Endothelial cell of umbilical vein (primary cell): ENCODE measurements at regions not wholly inside any gene's neighbourhood (a gene's known extent, or its start where the extent isn't known, plus 50 kb on each side); places are given as distances from the start of the nearest gene placed in this dataset.

ENCODE experiments used
- BruUV-seq: library from RNA; stranded (reverse); fragments of 400-500 nt; replicated peaks from 2 replicates; lab custom pipeline; 2021; lab: Mats Ljungman, UMichigan
- CTCF ChIA-PET: fragments of 300-600, 350-600 bp; sonication (Branson Sonifier 250); formaldehyde crosslinking; loops from one replicate; lab custom pipeline; 2021; ENCODE audit warnings: antibody characterized with exemption, inconsistent platforms; lab: Charles Lee
- POLR2A ChIA-PET: fragments of 300-600, 350-600 bp; sonication (Branson Sonifier 250); formaldehyde crosslinking; loops from one replicate; lab custom pipeline; 2021; ENCODE audit warnings: antibody characterized with exemption, inconsistent platforms; lab: Charles Lee
- DNase-seq: peaks from one replicate; pipeline ENCODE4 v3.0.0-alpha.2; 2011; ENCODE audit warnings: low read depth, low spot score
- FAIRE-seq: peaks from 2 replicates; lab custom pipeline; 2011; peaks lifted over from hg19 to GRCh38; lab: Jason Lieb, UNC
- H2AFZ ChIP-seq: 2 replicates; pipeline ENCODE4 v1.6.0; 2012; ENCODE audit warnings: low read depth, low read length, control low read depth, inconsistent platforms
- H3K27ac ChIP-seq: 2 replicates; pipeline ENCODE4 v1.5.1; 2011; ENCODE audit warnings: low read depth, mild to moderate bottlenecking, control low read depth, low read length, moderate library complexity; ENCODE audit not compliant: insufficient read depth
- H3K27me3 ChIP-seq, 2 experiments: 2 replicates each; pipeline versions ENCODE4 v1.6.0 to v1.6.1; 2011; ENCODE audit warnings: low read length in 2 of 2, mixed read lengths in 1 of 2; ENCODE audit not compliant: control insufficient read depth in 2 of 2, insufficient read depth in 2 of 2
- H3K36me3 ChIP-seq, 2 experiments: 2 replicates in 1 of 2; 3 replicates in 1 of 2; pipeline ENCODE4 v1.5.1; 2011; ENCODE audit warnings: low read length in 2 of 2, mild to moderate bottlenecking in 1 of 2, moderate library complexity in 1 of 2; ENCODE audit not compliant: control insufficient read depth in 2 of 2, insufficient read depth in 2 of 2; ENCODE audit errors: extremely low read depth in 1 of 2
- H3K4me1 ChIP-seq: 3 replicates; pipeline ENCODE4 v1.5.1; 2011; ENCODE audit warnings: mild to moderate bottlenecking, low read length; ENCODE audit not compliant: control insufficient read depth, insufficient read depth; ENCODE audit errors: extremely low read depth
- H3K4me2 ChIP-seq: 2 replicates; pipeline ENCODE4 v1.6.1; 2011; ENCODE audit warnings: low read length, control low read depth, mixed read lengths; ENCODE audit not compliant: insufficient read depth
- H3K4me3 ChIP-seq, 3 experiments: fragments of 200-600 bp in 1 of 3; sonication (generic), shearing (Covaris generic) in 1 of 3; replicated peaks in 1 of 3; 2 replicates each; pipeline ENCODE4 v1.5.1; 2011 to 2016; ENCODE audit warnings: control low read depth in 3 of 3, low read length in 3 of 3, mild to moderate bottlenecking in 2 of 3, inconsistent platforms in 1 of 3, low read depth in 1 of 3, moderate library complexity in 1 of 3; ENCODE audit not compliant: insufficient read depth in 1 of 3
- H3K79me2 ChIP-seq: 2 replicates; pipeline ENCODE4 v1.6.0; 2012; ENCODE audit warnings: low read length, inconsistent platforms; ENCODE audit not compliant: control insufficient read depth, insufficient read depth
- H3K9ac ChIP-seq: replicated peaks from 2 replicates; pipeline ENCODE3; 2011; ENCODE audit warnings: low read length, control low read depth; ENCODE audit not compliant: insufficient read depth; ENCODE audit errors: extremely low read depth
- H3K9me1 ChIP-seq: replicated peaks from 3 replicates; pipeline ENCODE4 v1.6.0; 2011; ENCODE audit warnings: mild to moderate bottlenecking, low read length; ENCODE audit not compliant: control insufficient read depth, insufficient read depth; ENCODE audit errors: extremely low read depth
- H3K9me3 ChIP-seq: replicated peaks from 2 replicates; pipeline ENCODE4 v1.5.1; 2012; ENCODE audit warnings: low read length, inconsistent platforms; ENCODE audit not compliant: control insufficient read depth, insufficient read depth
- H4K20me1 ChIP-seq: replicated peaks from 2 replicates; pipeline ENCODE3; 2011; ENCODE audit warnings: mild to moderate bottlenecking, low read length; ENCODE audit not compliant: control insufficient read depth, insufficient read depth; ENCODE audit errors: extremely low read depth
- EZH2 ChIP-seq: IDR thresholded peaks from 2 replicates; pipeline ENCODE4 v1.6.1; 2012; ENCODE audit warnings: borderline replicate concordance, low read depth, mild to moderate bottlenecking, moderate library complexity, low read length, inconsistent platforms; ENCODE audit not compliant: severe bottlenecking
- FOS ChIP-seq: IDR thresholded peaks from 2 replicates; pipeline ENCODE4 v1.6.1; 2011; ENCODE audit warnings: mild to moderate bottlenecking, low read length, moderate library complexity, borderline replicate concordance; ENCODE audit not compliant: insufficient read depth
- GATA2 ChIP-seq: IDR thresholded peaks from 2 replicates; pipeline ENCODE4 v1.7.0; 2011; ENCODE audit warnings: low read depth, mild to moderate bottlenecking, moderate library complexity, mixed read lengths, low read length; ENCODE audit not compliant: insufficient read length, insufficient read depth
- JUN ChIP-seq: IDR thresholded peaks from 2 replicates; pipeline ENCODE4 v1.6.1; 2011; ENCODE audit warnings: borderline replicate concordance, low read depth; ENCODE audit not compliant: insufficient read length, insufficient read depth
- MYC ChIP-seq: IDR thresholded peaks from one replicate; pipeline ENCODE4 v1.6.1; 2011; ENCODE audit warnings: mild to moderate bottlenecking, low read depth, low read length
- POLR2A ChIP-seq: IDR thresholded peaks from 2 replicates; pipeline ENCODE4 v1.6.1; 2012; ENCODE audit warnings: low read depth, mild to moderate bottlenecking, control low read depth, low read length
- POLR2AphosphoS5 ChIP-seq: IDR thresholded peaks from 2 replicates; pipeline ENCODE4 v1.6.1; 2012; ENCODE audit warnings: low read depth, mild to moderate bottlenecking, control low read depth, low read length, moderate library complexity; ENCODE audit not compliant: insufficient read depth
- dilution Hi-C: fragments of 300-500 bp; cut with MboI; formaldehyde crosslinking; loops from one replicate; pipeline ENCODE4 v1.15.0; 2019; ENCODE audit warnings: low sequenced_read_pairs; ENCODE audit not compliant: extremely low pct_ligation_motif_present
- intact Hi-C: fragments of 100-400 bp; cut with micrococcal nuclease; formaldehyde crosslinking; loops from one replicate; pipeline ENCODE4 v1.10.0; 2022
- TF ChIP-seq, protein P1 (sequence below): IDR thresholded peaks from 2 replicates; pipeline ENCODE4 v1.6.1; 2011; ENCODE audit not compliant: insufficient read depth, insufficient read length
- TF ChIP-seq, protein P2 (sequence below), 2 donors: IDR thresholded peaks; 1 replicate in 1 of 2; 2 replicates in 1 of 2; pipeline ENCODE4 v1.5.1; 2011; ENCODE audit warnings: low read length in 2 of 2, mild to moderate bottlenecking in 2 of 2, moderate library complexity in 2 of 2, control low read depth in 1 of 2, inconsistent platforms in 1 of 2, low read depth in 1 of 2; ENCODE audit not compliant: insufficient read depth in 1 of 2; ENCODE audit errors: extremely low read depth in 1 of 2

DNA sequence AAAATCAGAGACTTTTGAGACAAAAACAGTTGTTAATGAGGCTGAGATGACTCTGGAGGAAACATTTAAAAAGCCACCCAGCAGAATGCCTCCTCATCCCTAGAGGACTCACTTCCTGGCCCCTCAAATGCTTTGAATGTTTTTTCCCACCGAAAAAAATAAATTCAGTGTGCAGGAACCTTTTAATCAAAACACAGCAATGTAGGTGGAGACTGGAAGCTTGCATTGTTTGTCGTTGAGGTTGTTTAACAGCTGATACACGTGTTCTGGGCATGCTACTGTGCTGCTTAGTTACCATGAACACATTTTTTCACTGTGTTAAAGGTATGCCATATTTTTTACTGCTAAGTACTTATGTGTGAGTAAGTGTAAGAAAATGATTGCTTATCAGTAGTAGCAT, 65.7 kb upstream of the ADCY2 start:
- Histone ChIP-seq H3K9ac (no peak overlapping the region), H3K4me2 (no peak overlapping the region), H3K4me3 (no peak overlapping the region), H3K4me1 (no peaks in the 10 kb centered on the region), H3K27ac (no peak overlapping the region), H3K9me3 (peaks cover 3% of the 10 kb centered on the region), H3K79me2 (no peaks in the 10 kb centered on the region), H3K27me3 (no peaks in the 10 kb centered on the region), H3K36me3 (no peaks in the 10 kb centered on the region), H4K20me1 (no peaks in the 10 kb centered on the region), H3K9me1 (no peaks in the 10 kb centered on the region), H2AFZ (no peak overlapping the region)
- CTCF ChIA-PET = no interaction called here
- dilution Hi-C loops = no loop called here
- intact Hi-C loops = no loop called here
- DNase-seq = no peak
- FAIRE-seq = no peak
- BruUV-seq = no TSS peak
- POLR2A ChIA-PET = no interaction called here
- TF ChIP-seq MYC (no peak), POLR2AphosphoS5 (no peak), GATA2 (no peak), FOS (no peak), JUN (no peak)
- TF ChIP-seq, protein P1, sequence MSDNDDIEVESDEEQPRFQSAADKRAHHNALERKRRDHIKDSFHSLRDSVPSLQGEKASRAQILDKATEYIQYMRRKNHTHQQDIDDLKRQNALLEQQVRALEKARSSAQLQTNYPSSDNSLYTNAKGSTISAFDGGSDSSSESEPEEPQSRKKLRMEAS = no peak

DNA sequence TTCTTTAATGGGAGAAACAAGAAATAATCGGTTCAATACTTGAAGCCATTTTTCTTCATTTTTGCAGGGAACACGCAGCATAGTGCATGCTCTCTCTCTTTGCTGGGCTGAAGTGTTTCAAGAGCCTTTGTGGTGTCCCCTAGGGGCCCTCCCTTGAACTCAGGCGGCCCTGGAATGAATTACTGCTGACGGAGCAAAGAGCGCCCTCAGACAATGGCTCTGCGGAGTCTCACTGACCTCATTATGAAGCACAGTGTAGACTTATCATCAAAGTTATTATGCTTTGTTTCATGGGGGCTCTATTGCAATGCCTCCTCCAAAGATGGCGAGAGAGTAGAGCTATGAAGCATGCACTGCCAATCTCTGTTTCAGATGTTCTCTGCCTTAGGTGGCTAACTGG, 64.8 kb upstream of the ADCY2 start:
- Histone ChIP-seq H3K9me3 (peaks cover 3% of the 10 kb centered on the region), H2AFZ (no peak overlapping the region), H3K4me1 (no peaks in the 10 kb centered on the region), H4K20me1 (no peaks in the 10 kb centered on the region), H3K27me3 (no peaks in the 10 kb centered on the region), H3K27ac (no peak overlapping the region), H3K4me2 (no peak overlapping the region), H3K36me3 (no peaks in the 10 kb centered on the region), H3K9me1 (no peaks in the 10 kb centered on the region), H3K4me3 (no peak overlapping the region), H3K79me2 (no peaks in the 10 kb centered on the region), H3K9ac (no peak overlapping the region)
- intact Hi-C loops = no loop called here
- ChIA-PET POLR2A (no interaction called here), CTCF (no interaction called here)
- BruUV-seq = no TSS peak
- no peak for DNase-seq
- no peak for FAIRE-seq
- TF ChIP-seq JUN (no peak), FOS (no peak), EZH2 (no peak), POLR2AphosphoS5 (no peak), GATA2 (no peak), MYC (no peak), POLR2A (no peak)
- TF ChIP-seq, protein P2, sequence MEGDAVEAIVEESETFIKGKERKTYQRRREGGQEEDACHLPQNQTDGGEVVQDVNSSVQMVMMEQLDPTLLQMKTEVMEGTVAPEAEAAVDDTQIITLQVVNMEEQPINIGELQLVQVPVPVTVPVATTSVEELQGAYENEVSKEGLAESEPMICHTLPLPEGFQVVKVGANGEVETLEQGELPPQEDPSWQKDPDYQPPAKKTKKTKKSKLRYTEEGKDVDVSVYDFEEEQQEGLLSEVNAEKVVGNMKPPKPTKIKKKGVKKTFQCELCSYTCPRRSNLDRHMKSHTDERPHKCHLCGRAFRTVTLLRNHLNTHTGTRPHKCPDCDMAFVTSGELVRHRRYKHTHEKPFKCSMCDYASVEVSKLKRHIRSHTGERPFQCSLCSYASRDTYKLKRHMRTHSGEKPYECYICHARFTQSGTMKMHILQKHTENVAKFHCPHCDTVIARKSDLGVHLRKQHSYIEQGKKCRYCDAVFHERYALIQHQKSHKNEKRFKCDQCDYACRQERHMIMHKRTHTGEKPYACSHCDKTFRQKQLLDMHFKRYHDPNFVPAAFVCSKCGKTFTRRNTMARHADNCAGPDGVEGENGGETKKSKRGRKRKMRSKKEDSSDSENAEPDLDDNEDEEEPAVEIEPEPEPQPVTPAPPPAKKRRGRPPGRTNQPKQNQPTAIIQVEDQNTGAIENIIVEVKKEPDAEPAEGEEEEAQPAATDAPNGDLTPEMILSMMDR (IDR thresholded peaks at IDR 0.05; ENCODE audit: extremely low read depth in 1 of 2, insufficient read depth in 1 of 2, low read depth in 1 of 2, low read length in 2 of 2) = no peak
- TF ChIP-seq, protein P1 = no peak
- dilution Hi-C loops = no loop called here
